ENCODE measurements at regions not wholly inside any gene's neighbourhood (a gene's known extent, or its start where the extent isn't known, plus 50 kb on each side); places are given as distances from the start of the nearest gene placed in this dataset.

GRCh38 chr14:34052658-34053014, 101.8 kb upstream of the EGLN3 start:
- Histone ChIP-seq H3K4me2 (ENCODE audit: insufficient read depth, low read length) (peak overlapping the region; percentile 18; the same call in 1 of the 2 replicates), H2AFZ (ENCODE audit: low read depth, low read length) (peak overlapping the region; percentile 47), H3K79me2 (ENCODE audit: control insufficient read depth, insufficient read depth, low read length) (no peaks in the 10 kb centered on the region), H3K36me3 (ENCODE audit: control insufficient read depth, insufficient read depth, low read length) (no peaks in the 10 kb centered on the region), H3K9ac (ENCODE audit: insufficient read depth in 1 of 2, low read depth in 2 of 2, low read length in 2 of 2) (0 out of 4 replicates have a peak overlapping the region, but pooled peaks of 1 of the 2 experiments have one; percentile 6), H4K20me1 (replicated peaks; ENCODE audit: control insufficient read depth, insufficient read depth, low read length) (no peaks in the 10 kb centered on the region), H3K4me3 (no peak overlapping the region), H3K27ac (ENCODE audit: extremely low read depth, low read depth, low read length) (no peak overlapping the region), H3K9me1 (ENCODE audit: control insufficient read depth, insufficient read depth, low read length) (no peaks in the 10 kb centered on the region), H3K9me3 (replicated peaks; ENCODE audit: control insufficient read depth, insufficient read depth, low read depth, low read length) (no peaks in the 10 kb centered on the region), H3K27me3 (ENCODE audit: control insufficient read depth in 2 of 2, insufficient read depth in 2 of 2, low read length in 2 of 2) (no peaks in the 10 kb centered on the region), H3K4me1 (replicated peaks in 1 of 2; ENCODE audit: control insufficient read depth in 2 of 2, insufficient read depth in 2 of 2, low read length in 2 of 2) (peaks cover 0 to 23% of the 10 kb centered on the region in 2 experiments; a peak in 2 of 5 replicates)
- BruUV-seq (replicated peaks): no TSS peak
- DNase-seq (ENCODE audit: extremely low read depth in 1 of 4, low spot score in 3 of 4) (peak in 1 of 4 experiments; percentile 58), ATAC-seq (peak; percentile 64), FAIRE-seq (peak; percentile 44)
- intact Hi-C loops (cut with micrococcal nuclease): no loop called here
- in situ Hi-C loops (cut with MboI): loop anchor here (10.0 kb wide), 1 partner anchor 48 kb away; no protein-coding TSS in a partner anchor
- ChIA-PET POLR2A (interaction anchor here (0.5 kb wide), 1 partner anchor 143 kb away, joined by 3 read pairs; no protein-coding TSS in a partner anchor), CTCF (ENCODE audit: low intra/inter-chr PET ratio) (no interaction called here)
- WGBS (ENCODE audit: insufficient coverage, low coverage, missing lambda C conversion rate): 19% methylated on average over 5 of the region's 5 CpGs
- TF ChIP-seq CBX2 (IDR thresholded peaks at IDR 0.05; ENCODE audit: insufficient read depth, low read length, poor library complexity, severe bottlenecking): no peak
- no peak for TF ChIP-seq HDGF (IDR thresholded peaks at IDR 0.05)
- TF ChIP-seq TGIF2 (CRISPR knock-in tag; IDR thresholded peaks at IDR 0.05): no peak
- TF ChIP-seq, protein P1, sequence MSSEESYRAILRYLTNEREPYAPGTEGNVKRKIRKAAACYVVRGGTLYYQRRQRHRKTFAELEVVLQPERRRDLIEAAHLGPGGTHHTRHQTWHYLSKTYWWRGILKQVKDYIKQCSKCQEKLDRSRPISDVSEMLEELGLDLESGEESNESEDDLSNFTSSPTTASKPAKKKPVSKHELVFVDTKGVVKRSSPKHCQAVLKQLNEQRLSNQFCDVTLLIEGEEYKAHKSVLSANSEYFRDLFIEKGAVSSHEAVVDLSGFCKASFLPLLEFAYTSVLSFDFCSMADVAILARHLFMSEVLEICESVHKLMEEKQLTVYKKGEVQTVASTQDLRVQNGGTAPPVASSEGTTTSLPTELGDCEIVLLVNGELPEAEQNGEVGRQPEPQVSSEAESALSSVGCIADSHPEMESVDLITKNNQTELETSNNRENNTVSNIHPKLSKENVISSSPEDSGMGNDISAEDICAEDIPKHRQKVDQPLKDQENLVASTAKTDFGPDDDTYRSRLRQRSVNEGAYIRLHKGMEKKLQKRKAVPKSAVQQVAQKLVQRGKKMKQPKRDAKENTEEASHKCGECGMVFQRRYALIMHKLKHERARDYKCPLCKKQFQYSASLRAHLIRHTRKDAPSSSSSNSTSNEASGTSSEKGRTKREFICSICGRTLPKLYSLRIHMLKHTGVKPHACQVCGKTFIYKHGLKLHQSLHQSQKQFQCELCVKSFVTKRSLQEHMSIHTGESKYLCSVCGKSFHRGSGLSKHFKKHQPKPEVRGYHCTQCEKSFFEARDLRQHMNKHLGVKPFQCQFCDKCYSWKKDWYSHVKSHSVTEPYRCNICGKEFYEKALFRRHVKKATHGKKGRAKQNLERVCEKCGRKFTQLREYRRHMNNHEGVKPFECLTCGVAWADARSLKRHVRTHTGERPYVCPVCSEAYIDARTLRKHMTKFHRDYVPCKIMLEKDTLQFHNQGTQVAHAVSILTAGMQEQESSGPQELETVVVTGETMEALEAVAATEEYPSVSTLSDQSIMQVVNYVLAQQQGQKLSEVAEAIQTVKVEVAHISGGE (CRISPR knock-in tag; IDR thresholded peaks at IDR 0.05): no peak
- peak; percentile 23; the same call in 1 of the 2 replicates for TF ChIP-seq DMBX1 (CRISPR knock-in tag; IDR thresholded peaks at IDR 0.05; ENCODE audit: borderline replicate concordance)
- TF ChIP-seq ELF2 (CRISPR knock-in tag; IDR thresholded peaks at IDR 0.05): no peak
- TF ChIP-seq ZNF764 (CRISPR knock-in tag; IDR thresholded peaks at IDR 0.05; ENCODE audit: low read depth): no peak
- TF ChIP-seq ZNF146 (CRISPR knock-in tag; IDR thresholded peaks at IDR 0.05; ENCODE audit: unreplicated experiment): no peak
- TF ChIP-seq PML (IDR thresholded peaks at IDR 0.05; ENCODE audit: low read length): no peak
- TF ChIP-seq SMARCC2 (IDR thresholded peaks at IDR 0.05; ENCODE audit: low read depth): no peak
- peak; percentile 33 for TF ChIP-seq RBM25 (IDR thresholded peaks at IDR 0.05; ENCODE audit: low read depth, low read length, severe bottlenecking)
- no peak for TF ChIP-seq MIER1 (IDR thresholded peaks at IDR 0.05; ENCODE audit: low read depth)
- TF ChIP-seq KLF16 (IDR thresholded peaks at IDR 0.05): no peak
- no peak for TF ChIP-seq RAD21 (CRISPR knock-in tag; conservative IDR thresholded peaks at IDR 0.05 in 1 of 2, IDR thresholded peaks at IDR 0.05 in 1 of 2)
- TF ChIP-seq, protein P2, sequence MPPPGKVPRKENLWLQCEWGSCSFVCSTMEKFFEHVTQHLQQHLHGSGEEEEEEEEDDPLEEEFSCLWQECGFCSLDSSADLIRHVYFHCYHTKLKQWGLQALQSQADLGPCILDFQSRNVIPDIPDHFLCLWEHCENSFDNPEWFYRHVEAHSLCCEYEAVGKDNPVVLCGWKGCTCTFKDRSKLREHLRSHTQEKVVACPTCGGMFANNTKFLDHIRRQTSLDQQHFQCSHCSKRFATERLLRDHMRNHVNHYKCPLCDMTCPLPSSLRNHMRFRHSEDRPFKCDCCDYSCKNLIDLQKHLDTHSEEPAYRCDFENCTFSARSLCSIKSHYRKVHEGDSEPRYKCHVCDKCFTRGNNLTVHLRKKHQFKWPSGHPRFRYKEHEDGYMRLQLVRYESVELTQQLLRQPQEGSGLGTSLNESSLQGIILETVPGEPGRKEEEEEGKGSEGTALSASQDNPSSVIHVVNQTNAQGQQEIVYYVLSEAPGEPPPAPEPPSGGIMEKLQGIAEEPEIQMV (tag; conservative IDR thresholded peaks at IDR 0.05; ENCODE audit: low read depth): no peak
- TF ChIP-seq FOSL1 (tag; conservative IDR thresholded peaks at IDR 0.05): peak; percentile 80
- no peak for TF ChIP-seq SLC30A9 (CRISPR knock-in tag; IDR thresholded peaks at IDR 0.05)
- peak; percentile 76; the same call in 1 of the 2 replicates for TF ChIP-seq ZNF24 (IDR thresholded peaks at IDR 0.05)
- no peak for TF ChIP-seq IFI16 (CRISPR knock-in tag; IDR thresholded peaks at IDR 0.05)
- no peak for TF ChIP-seq ZNF507 (tag; conservative IDR thresholded peaks at IDR 0.05)
- 0 out of 2 replicates have a peak, but pooled peaks have one; percentile 22 for TF ChIP-seq SMARCA4 (IDR thresholded peaks at IDR 0.05)

Measured in K562 (cell line).